Cardiac muscle cell (in vitro differentiated cells and primary cell): ENCODE measurements at regions not wholly inside any gene's neighbourhood (a gene's known extent, or its start where the extent isn't known, plus 50 kb on each side); places are given as distances from the start of the nearest gene placed in this dataset.
A peak's percentile ranks its signal among the peaks of the same experiment; 100 is the strongest.

ENCODE experiments used
- DNase-seq, 2 donors: peaks; one replicate each; pipeline versions ENCODE4 v3.0.0 to v3.0.0-alpha.2; 2010 to 2017; ENCODE audit warnings: low read depth in 1 of 2, low spot score in 1 of 2
- H3K27ac ChIP-seq: fragments of 200-600 bp; sonication (generic); 2 replicates; pipeline ENCODE4 v1.5.1; 2016
- H3K27me3 ChIP-seq: fragments of 200-600 bp; sonication (generic); 2 replicates; pipeline ENCODE4 v1.6.0; 2016; ENCODE audit warnings: control low read depth
- H3K36me3 ChIP-seq: fragments of 200-600 bp; sonication (generic); 2 replicates; pipeline ENCODE4 v1.5.1; 2016; ENCODE audit warnings: control low read depth
- H3K4me1 ChIP-seq: fragments of 200-600 bp; sonication (generic); 2 replicates; pipeline ENCODE4 v1.8.1; 2017; ENCODE audit warnings: low read depth, mild to moderate bottlenecking, mixed run types
- H3K4me3 ChIP-seq: fragments of 200-600 bp; sonication (generic); 2 replicates; pipeline ENCODE4 v1.5.1; 2016; ENCODE audit warnings: mild to moderate bottlenecking
- H3K9me3 ChIP-seq: fragments of 200-600 bp; sonication (generic); 2 replicates; pipeline ENCODE4 v1.5.1; 2017; ENCODE audit warnings: low read depth, mild to moderate bottlenecking, control low read depth
- CTCF ChIP-seq: IDR thresholded peaks from 2 replicates; pipeline ENCODE4 v1.5.1; 2012; ENCODE audit warnings: low read depth, mild to moderate bottlenecking, low read length

- peak; percentile 52 to 54 for DNase-seq
- TF ChIP-seq CTCF: peak; percentile 46
- Histone ChIP-seq H3K9me3 (no peaks in the 10 kb centered on the region), H3K36me3 (no peaks in the 10 kb centered on the region), H3K4me1 (no peaks in the 10 kb centered on the region), H3K27me3 (no peaks in the 10 kb centered on the region), H3K27ac (no peak overlapping the region), H3K4me3 (no peak overlapping the region)
Observed at GRCh38 chr4:154928640-154929257, 147.7 kb downstream of the RBM46 start.

- no peaks in the 10 kb centered on the region for H3K27me3 ChIP-seq
- H3K27ac ChIP-seq: no peak overlapping the region
- DNase-seq: no peak
- no peak overlapping the region for H3K4me3 ChIP-seq
- no peaks in the 10 kb centered on the region for H3K4me1 ChIP-seq
- no peaks in the 10 kb centered on the region for H3K36me3 ChIP-seq
- TF ChIP-seq CTCF: no peak
- H3K9me3 ChIP-seq: no peaks in the 10 kb centered on the region
Observed at GRCh38 chr4:154936873-154937272, 155.8 kb downstream of the RBM46 start.

GRCh38 chr4:154939851-154940250 lies 158.8 kb downstream of the RBM46 start:
- no peak overlapping the region for H3K4me3 ChIP-seq
- no peak for TF ChIP-seq CTCF

DNA sequence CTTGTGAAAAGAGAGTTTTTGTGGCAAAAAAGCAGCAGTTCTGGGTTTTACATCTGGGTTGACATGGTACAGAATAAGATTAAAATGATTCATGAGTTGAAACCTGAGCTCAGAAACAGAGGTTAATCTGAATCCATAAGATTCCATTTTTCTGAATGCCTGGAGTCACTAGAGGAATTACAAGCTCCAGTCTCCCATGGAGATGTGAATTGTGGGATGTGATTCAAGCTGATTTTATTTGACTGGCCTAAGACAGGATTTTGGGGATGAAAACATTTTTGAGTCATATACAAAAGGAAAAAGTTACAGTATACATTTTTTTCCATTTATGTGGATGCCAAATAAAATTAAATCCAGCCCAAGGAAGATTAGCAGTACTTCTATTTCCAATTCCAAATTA lies 161.1 kb downstream of the RBM46 start:
- Histone ChIP-seq H3K4me3 (no peak overlapping the region), H3K27me3 (no peaks in the 10 kb centered on the region), H3K36me3 (no peaks in the 10 kb centered on the region), H3K9me3 (no peaks in the 10 kb centered on the region), H3K4me1 (no peaks in the 10 kb centered on the region), H3K27ac (no peak overlapping the region)
- DNase-seq: no peak
- TF ChIP-seq CTCF: no peak

More at GRCh38 chr4:154939851-154940250, 158.8 kb downstream of the RBM46 start:
- H3K36me3 ChIP-seq: no peaks in the 10 kb centered on the region
- DNase-seq: no peak
- H3K4me1 ChIP-seq: no peaks in the 10 kb centered on the region
- no peak overlapping the region for H3K27ac ChIP-seq
- no peaks in the 10 kb centered on the region for H3K9me3 ChIP-seq
- no peaks in the 10 kb centered on the region for H3K27me3 ChIP-seq

DNA sequence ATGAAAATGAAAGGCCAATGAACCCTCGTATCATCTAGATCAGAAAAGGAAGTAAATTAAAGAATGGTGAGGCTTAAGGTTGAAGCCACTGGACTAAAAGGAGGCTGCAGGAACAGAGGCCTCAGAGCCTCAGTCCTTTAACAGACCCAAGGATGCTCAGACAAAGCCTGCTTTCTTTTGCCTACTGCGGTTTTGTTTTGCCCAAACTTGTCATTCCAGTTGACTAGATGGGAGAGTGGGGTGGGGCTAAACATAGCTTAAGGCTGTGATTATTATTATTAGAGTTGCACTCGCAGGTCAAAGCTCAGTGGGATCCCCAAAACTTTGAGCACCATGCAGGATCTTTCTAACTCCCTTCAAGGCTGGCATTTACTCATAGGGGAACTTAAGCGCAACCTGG lies 163.9 kb downstream of the RBM46 start:
- H3K36me3 ChIP-seq: no peaks in the 10 kb centered on the region
- no peak overlapping the region for H3K4me3 ChIP-seq
- no peak for DNase-seq
- no peaks in the 10 kb centered on the region for H3K27me3 ChIP-seq
- H3K4me1 ChIP-seq: no peaks in the 10 kb centered on the region
- no peaks in the 10 kb centered on the region for H3K9me3 ChIP-seq
- no peak overlapping the region for H3K27ac ChIP-seq
- TF ChIP-seq CTCF: no peak
